C4-2B (cell line): ENCODE measurements at regions not wholly inside any gene's neighbourhood (a gene's known extent, or its start where the extent isn't known, plus 50 kb on each side); places are given as distances from the start of the nearest gene placed in this dataset.
"Not testable (repeated sequence)": the region's sequence is repeated elsewhere in the genome, so short reads cannot be mapped to it uniquely, and the experiment has no call there.

Experiments used
- ZFX ChIP-seq: fragments of 450-650 bp; IDR thresholded peaks from 2 replicates; pipeline ENCODE4 v1.6.1; 2017
- TF ChIP-seq, protein P1 (sequence below): fragments of 450-650 bp; conservative IDR thresholded peaks from 2 replicates; pipeline ENCODE4 v1.5.1; 2017; ENCODE audit warnings: mild to moderate bottlenecking

DNA sequence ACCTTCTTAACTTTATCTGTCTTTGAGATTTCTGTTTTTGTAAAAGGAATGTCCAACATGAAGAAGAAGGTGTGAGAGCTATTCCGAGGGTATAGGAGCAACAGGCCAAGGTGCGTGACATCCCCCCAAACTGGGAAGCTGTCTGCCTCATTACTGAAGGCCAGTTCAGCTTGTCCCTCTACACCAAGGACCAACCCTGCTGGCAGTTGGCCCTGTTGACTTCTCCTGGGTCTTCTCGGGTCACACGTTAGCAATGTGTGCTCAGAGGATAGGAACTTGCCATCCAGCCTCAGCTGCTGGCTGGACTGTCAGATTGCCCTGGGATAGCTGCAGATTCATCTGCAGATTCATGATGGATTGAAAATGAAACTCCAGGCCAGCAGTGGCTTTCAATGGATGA lies 460.3 kb downstream of the FOXD4L4 start:
- TF ChIP-seq, protein P1, sequence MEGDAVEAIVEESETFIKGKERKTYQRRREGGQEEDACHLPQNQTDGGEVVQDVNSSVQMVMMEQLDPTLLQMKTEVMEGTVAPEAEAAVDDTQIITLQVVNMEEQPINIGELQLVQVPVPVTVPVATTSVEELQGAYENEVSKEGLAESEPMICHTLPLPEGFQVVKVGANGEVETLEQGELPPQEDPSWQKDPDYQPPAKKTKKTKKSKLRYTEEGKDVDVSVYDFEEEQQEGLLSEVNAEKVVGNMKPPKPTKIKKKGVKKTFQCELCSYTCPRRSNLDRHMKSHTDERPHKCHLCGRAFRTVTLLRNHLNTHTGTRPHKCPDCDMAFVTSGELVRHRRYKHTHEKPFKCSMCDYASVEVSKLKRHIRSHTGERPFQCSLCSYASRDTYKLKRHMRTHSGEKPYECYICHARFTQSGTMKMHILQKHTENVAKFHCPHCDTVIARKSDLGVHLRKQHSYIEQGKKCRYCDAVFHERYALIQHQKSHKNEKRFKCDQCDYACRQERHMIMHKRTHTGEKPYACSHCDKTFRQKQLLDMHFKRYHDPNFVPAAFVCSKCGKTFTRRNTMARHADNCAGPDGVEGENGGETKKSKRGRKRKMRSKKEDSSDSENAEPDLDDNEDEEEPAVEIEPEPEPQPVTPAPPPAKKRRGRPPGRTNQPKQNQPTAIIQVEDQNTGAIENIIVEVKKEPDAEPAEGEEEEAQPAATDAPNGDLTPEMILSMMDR: not testable (repeated sequence)
- TF ChIP-seq ZFX: not testable (repeated sequence)
